Endothelial cell (in vitro differentiated cells): ENCODE measurements at regions not wholly inside any gene's neighbourhood (a gene's known extent, or its start where the extent isn't known, plus 50 kb on each side); places are given as distances from the start of the nearest gene placed in this dataset.

Source experiments
- DNase-seq: peaks from one replicate; pipeline ENCODE4 v3.0.0; 2021; ENCODE audit warnings: low spot score
- H3K27ac Mint-ChIP-seq: one replicate; pipeline ENCODE4 v1.8.0; 2021; ENCODE audit warnings: mixed read lengths, inconsistent platforms; ENCODE audit not compliant: unreplicated experiment
- H3K27me3 Mint-ChIP-seq: one replicate; pipeline ENCODE4 v1.8.0; 2021; ENCODE audit warnings: mild to moderate bottlenecking, moderate library complexity, mixed read lengths, inconsistent platforms; ENCODE audit not compliant: unreplicated experiment
- H3K36me3 Mint-ChIP-seq: one replicate; pipeline ENCODE4 v1.8.0; 2021; ENCODE audit warnings: mild to moderate bottlenecking, low read depth, mixed read lengths, inconsistent platforms; ENCODE audit not compliant: unreplicated experiment
- H3K4me1 Mint-ChIP-seq: one replicate; pipeline ENCODE4 v1.8.0; 2021; ENCODE audit warnings: mild to moderate bottlenecking, mixed read lengths, inconsistent platforms; ENCODE audit not compliant: unreplicated experiment
- H3K4me3 Mint-ChIP-seq: one replicate; pipeline ENCODE4 v1.8.0; 2021; ENCODE audit warnings: mild to moderate bottlenecking, mixed read lengths, inconsistent platforms; ENCODE audit not compliant: unreplicated experiment
- H3K9me3 Mint-ChIP-seq: one replicate; pipeline ENCODE4 v1.8.0; 2021; ENCODE audit warnings: mixed read lengths, inconsistent platforms; ENCODE audit not compliant: unreplicated experiment
- CTCF ChIP-seq: fragments of 200-600 bp; sonication (generic); IDR thresholded peaks from one replicate; pipeline ENCODE4 v1.5.0; 2021; ENCODE audit warnings: antibody characterized with exemption; ENCODE audit not compliant: unreplicated experiment

- H3K9me3 Mint-ChIP-seq: no peaks in the 10 kb centered on the region
- H3K27me3 Mint-ChIP-seq: no peaks in the 10 kb centered on the region
- DNase-seq: no peak
- H3K27ac Mint-ChIP-seq: no peak overlapping the region
- H3K4me1 Mint-ChIP-seq: no peaks in the 10 kb centered on the region
- H3K4me3 Mint-ChIP-seq: no peak overlapping the region
- no peaks in the 10 kb centered on the region for H3K36me3 Mint-ChIP-seq
- TF ChIP-seq CTCF: peak; percentile 23
Observed at GRCh38 chr18:29436459-29436858, 1259.5 kb upstream of the CDH2 start.

GRCh38 chr18:29434650-29435049 lies 1257.7 kb upstream of the CDH2 start:
- Mint-ChIP-seq H3K27me3 (no peaks in the 10 kb centered on the region), H3K4me3 (no peak overlapping the region), H3K9me3 (no peaks in the 10 kb centered on the region), H3K27ac (no peak overlapping the region), H3K36me3 (no peaks in the 10 kb centered on the region), H3K4me1 (no peaks in the 10 kb centered on the region)
- TF ChIP-seq CTCF: no peak
- no peak for DNase-seq

GRCh38 chr18:29430416-29430815 lies 1253.5 kb upstream of the CDH2 start:
- DNase-seq: no peak
- H3K9me3 Mint-ChIP-seq: no peaks in the 10 kb centered on the region
- TF ChIP-seq CTCF: no peak

GRCh38 chr18:29418136-29418535 lies 1241.2 kb upstream of the CDH2 start:
- no peak for DNase-seq
- Mint-ChIP-seq H3K27me3 (peaks cover 1% of the 10 kb centered on the region), H3K4me3 (no peak overlapping the region), H3K27ac (no peak overlapping the region), H3K9me3 (peaks cover 7% of the 10 kb centered on the region), H3K4me1 (no peaks in the 10 kb centered on the region), H3K36me3 (peaks cover 3% of the 10 kb centered on the region)
- no peak for TF ChIP-seq CTCF

More at GRCh38 chr18:29430416-29430815, 1253.5 kb upstream of the CDH2 start:
- Mint-ChIP-seq H3K4me3 (no peak overlapping the region), H3K27me3 (peaks cover 2% of the 10 kb centered on the region), H3K4me1 (no peaks in the 10 kb centered on the region), H3K36me3 (no peaks in the 10 kb centered on the region), H3K27ac (no peak overlapping the region)

- H3K9me3 Mint-ChIP-seq: no peaks in the 10 kb centered on the region
- H3K27ac Mint-ChIP-seq: no peak overlapping the region
- no peak overlapping the region for H3K4me3 Mint-ChIP-seq
- H3K27me3 Mint-ChIP-seq: no peaks in the 10 kb centered on the region
- H3K4me1 Mint-ChIP-seq: no peaks in the 10 kb centered on the region
- TF ChIP-seq CTCF: no peak
- DNase-seq: no peak
- no peaks in the 10 kb centered on the region for H3K36me3 Mint-ChIP-seq
Observed at GRCh38 chr18:29406996-29407395, 1230.1 kb upstream of the CDH2 start.
